Naive thymus-derived CD4-positive, alpha-beta T cell (primary cell): ENCODE measurements at regions not wholly inside any gene's neighbourhood (a gene's known extent, or its start where the extent isn't known, plus 50 kb on each side); places are given as distances from the start of the nearest gene placed in this dataset.
A peak's percentile ranks its signal among the peaks of the same experiment; 100 is the strongest.
"Not testable (repeated sequence)": the region's sequence is repeated elsewhere in the genome, so short reads cannot be mapped to it uniquely, and the experiment has no call there.

Experiments
- ATAC-seq: fragments of 150-1000 bp; cut with Tn5 transposase; 2 replicates; pipeline ENCODE4 v1.10.0; 2021; ENCODE audit warnings: mild to moderate bottlenecking, moderate library complexity
- CTCF ChIA-PET: fragments of 350-600 bp; sonication (Branson Sonifier 250); formaldehyde crosslinking; loops from one replicate; lab custom pipeline; 2021; ENCODE audit warnings: antibody characterized with exemption; lab: Charles Lee
- POLR2A ChIA-PET: fragments of 350-600 bp; sonication (Branson Sonifier 250); formaldehyde crosslinking; loops from one replicate; lab custom pipeline; 2021; ENCODE audit warnings: antibody characterized with exemption, inconsistent platforms; lab: Charles Lee
- DNase-seq, 9 donors: peaks; one replicate each; pipeline versions ENCODE4 v3.0.0 to v3.0.0-alpha.2; 2020 to 2022; ENCODE audit warnings: mixed read lengths in 1 of 9
- H3K27ac ChIP-seq: one replicate; pipeline ENCODE4 v1.7.0; 2013; ENCODE audit warnings: mild to moderate bottlenecking, low read depth, low read length, moderate library complexity
- H3K27me3 ChIP-seq, 2 donors: one replicate each; pipeline ENCODE4 v1.7.0; 2013; ENCODE audit warnings: low read length in 2 of 2, mild to moderate bottlenecking in 2 of 2, moderate library complexity in 2 of 2; ENCODE audit not compliant: control insufficient read depth in 2 of 2, insufficient read depth in 2 of 2
- H3K36me3 ChIP-seq, 3 experiments: 1 replicate in 2 of 3; 2 replicates in 1 of 3; pipeline ENCODE4 v1.7.0; 2013; ENCODE audit warnings: low read length in 3 of 3, mild to moderate bottlenecking in 3 of 3, moderate library complexity in 1 of 3; ENCODE audit not compliant: insufficient read depth in 3 of 3, control insufficient read depth in 2 of 3
- H3K4me1 ChIP-seq, 2 donors: one replicate each; pipeline ENCODE4 v1.7.0; 2013; ENCODE audit warnings: low read length in 2 of 2, mild to moderate bottlenecking in 2 of 2, moderate library complexity in 1 of 2; ENCODE audit not compliant: control insufficient read depth in 2 of 2, insufficient read depth in 2 of 2
- H3K4me3 ChIP-seq: 2 replicates; pipeline ENCODE4 v1.7.0; 2013; ENCODE audit warnings: mild to moderate bottlenecking, low read length
- H3K9me3 ChIP-seq, 3 experiments: 1 replicate in 2 of 3; 2 replicates in 1 of 3; pipeline ENCODE4 v1.7.0; 2013; ENCODE audit warnings: low read length in 3 of 3; ENCODE audit not compliant: control insufficient read depth in 2 of 3
- H3K27ac Mint-ChIP-seq, 9 donors: one replicate each; pipeline ENCODE4 v1.8.0; 2020 to 2022; ENCODE audit warnings: mixed read lengths in 9 of 9, mild to moderate bottlenecking in 8 of 9, moderate library complexity in 5 of 9, inconsistent platforms in 2 of 9
- H3K27me3 Mint-ChIP-seq, 5 donors: one replicate each; pipeline ENCODE4 v1.8.0; 2021 to 2022; ENCODE audit warnings: mixed read lengths in 5 of 5, mild to moderate bottlenecking in 1 of 5
- H3K36me3 Mint-ChIP-seq, 5 donors: one replicate each; pipeline ENCODE4 v1.8.0; 2020 to 2022; ENCODE audit warnings: mixed read lengths in 5 of 5, mild to moderate bottlenecking in 3 of 5, inconsistent platforms in 1 of 5
- H3K4me1 Mint-ChIP-seq, 7 donors: one replicate each; pipeline ENCODE4 v1.8.0; 2020 to 2022; ENCODE audit warnings: mixed read lengths in 7 of 7, mild to moderate bottlenecking in 3 of 7, inconsistent platforms in 1 of 7
- H3K4me3 Mint-ChIP-seq, 10 donors: one replicate each; pipeline ENCODE4 v1.8.0; 2020 to 2022; ENCODE audit warnings: mild to moderate bottlenecking in 10 of 10, mixed read lengths in 10 of 10, moderate library complexity in 6 of 10, inconsistent platforms in 2 of 10
- H3K9me3 Mint-ChIP-seq, 11 donors: one replicate each; pipeline ENCODE4 v1.8.0; 2020 to 2022; ENCODE audit warnings: mixed read lengths in 11 of 11, mild to moderate bottlenecking in 4 of 11, inconsistent platforms in 1 of 11, moderate library complexity in 1 of 11
- intact Hi-C, 2 donors: fragments of 100-400 bp; cut with micrococcal nuclease; formaldehyde crosslinking; loops; one replicate each; pipeline ENCODE4 v1.15.1; 2023

- H3K27ac Mint-ChIP-seq, H3K9me3 Mint-ChIP-seq, POLR2A ChIA-PET: not testable (repeated sequence)
Measured at GRCh38 chr21:10457765-10458164, 63.6 kb upstream of the TPTE start.

GRCh38 chr21:10460957-10461356 is 60.4 kb upstream of the TPTE start:
- intact Hi-C loops, POLR2A ChIA-PET, ATAC-seq, H3K27me3 ChIP-seq, CTCF ChIA-PET, H3K27me3 Mint-ChIP-seq, H3K4me3 Mint-ChIP-seq, H3K4me1 ChIP-seq, H3K4me3 ChIP-seq, H3K4me1 Mint-ChIP-seq, H3K9me3 Mint-ChIP-seq, H3K36me3 Mint-ChIP-seq, H3K27ac ChIP-seq, H3K36me3 ChIP-seq, H3K27ac Mint-ChIP-seq, DNase-seq: not testable (repeated sequence)
- H3K9me3 ChIP-seq: peaks cover 0 to 19% (median 0%) of the 10 kb centered on the region in 3 experiments

More at GRCh38 chr21:10457765-10458164, 63.6 kb upstream of the TPTE start:
- H3K27ac ChIP-seq, H3K36me3 ChIP-seq, H3K27me3 Mint-ChIP-seq, H3K4me3 ChIP-seq, H3K36me3 Mint-ChIP-seq, ATAC-seq, DNase-seq, H3K27me3 ChIP-seq, CTCF ChIA-PET, intact Hi-C loops, H3K4me1 Mint-ChIP-seq, H3K4me3 Mint-ChIP-seq, H3K4me1 ChIP-seq: not testable (repeated sequence)
- H3K9me3 ChIP-seq: peaks cover 0 to 13% (median 0%) of the 10 kb centered on the region in 3 experiments

GRCh38 chr21:10461445-10461844 is 59.9 kb upstream of the TPTE start:
- H3K4me1 ChIP-seq, H3K4me3 Mint-ChIP-seq, H3K4me1 Mint-ChIP-seq, H3K36me3 Mint-ChIP-seq, H3K27me3 Mint-ChIP-seq, H3K27ac ChIP-seq, ATAC-seq, intact Hi-C loops, H3K9me3 Mint-ChIP-seq, H3K27ac Mint-ChIP-seq, H3K27me3 ChIP-seq, POLR2A ChIA-PET, H3K4me3 ChIP-seq, DNase-seq, CTCF ChIA-PET, H3K36me3 ChIP-seq: not testable (repeated sequence)
- H3K9me3 ChIP-seq: peaks cover 0 to 19% (median 0%) of the 10 kb centered on the region in 3 experiments

GRCh38 chr21:10463156-10463555 is 58.2 kb upstream of the TPTE start:
- Histone ChIP-seq H3K4me1 (no peaks in the 10 kb centered on the region), H3K4me3 (no peak overlapping the region), H3K27me3 (no peaks in the 10 kb centered on the region), H3K9me3 (peaks cover 0 to 15% (median 0%) of the 10 kb centered on the region in 3 experiments), H3K27ac (no peak overlapping the region), H3K36me3 (no peaks in the 10 kb centered on the region)
- no peak for ATAC-seq
- H3K27me3 Mint-ChIP-seq: no peaks in the 10 kb centered on the region
- no peaks in the 10 kb centered on the region for H3K4me1 Mint-ChIP-seq
- H3K9me3 Mint-ChIP-seq: no peaks in the 10 kb centered on the region
- H3K4me3 Mint-ChIP-seq: no peak overlapping the region
- H3K36me3 Mint-ChIP-seq: no peaks in the 10 kb centered on the region
- POLR2A ChIA-PET: no interaction called here
- no peak for DNase-seq
- no peak overlapping the region for H3K27ac Mint-ChIP-seq
- intact Hi-C loops: no loop called here
- CTCF ChIA-PET: no interaction called here

- Mint-ChIP-seq H3K4me3 (no peak overlapping the region), H3K27me3 (no peaks in the 10 kb centered on the region), H3K9me3 (no peaks in the 10 kb centered on the region), H3K27ac (no peak overlapping the region), H3K36me3 (no peaks in the 10 kb centered on the region), H3K4me1 (no peaks in the 10 kb centered on the region)
- intact Hi-C loops: no loop called here
- Histone ChIP-seq H3K4me1 (no peaks in the 10 kb centered on the region), H3K4me3 (no peak overlapping the region), H3K27me3 (no peaks in the 10 kb centered on the region), H3K36me3 (no peaks in the 10 kb centered on the region), H3K9me3 (peaks cover 0 to 15% (median 0%) of the 10 kb centered on the region in 3 experiments), H3K27ac (no peak overlapping the region)
- ATAC-seq (peak; percentile 20), DNase-seq (no peak)
- CTCF ChIA-PET: no interaction called here
- POLR2A ChIA-PET: no interaction called here
Measured at GRCh38 chr21:10464975-10465374, 56.4 kb upstream of the TPTE start.

GRCh38 chr21:10465524-10466110 is 55.8 kb upstream of the TPTE start:
- H3K4me3 Mint-ChIP-seq, H3K27me3 ChIP-seq, intact Hi-C loops, H3K27ac Mint-ChIP-seq, H3K36me3 ChIP-seq, H3K4me1 Mint-ChIP-seq, H3K4me3 ChIP-seq, H3K27me3 Mint-ChIP-seq, CTCF ChIA-PET, H3K36me3 Mint-ChIP-seq, DNase-seq, H3K9me3 ChIP-seq, H3K9me3 Mint-ChIP-seq, H3K4me1 ChIP-seq, POLR2A ChIA-PET, H3K27ac ChIP-seq: not testable (repeated sequence)
- peak; percentile 30 for ATAC-seq

GRCh38 chr21:10466200-10466599 is 55.2 kb upstream of the TPTE start:
- H3K27me3 ChIP-seq: no peaks in the 10 kb centered on the region
- CTCF ChIA-PET: no interaction called here
- no peaks in the 10 kb centered on the region for H3K36me3 Mint-ChIP-seq

More at GRCh38 chr21:10466200-10466599, 55.2 kb upstream of the TPTE start:
- Histone ChIP-seq H3K9me3 (peaks cover 0 to 6% (median 0%) of the 10 kb centered on the region in 3 experiments), H3K4me1 (no peaks in the 10 kb centered on the region), H3K36me3 (no peaks in the 10 kb centered on the region), H3K27ac (no peak overlapping the region), H3K4me3 (no peak overlapping the region)
- H3K27me3 Mint-ChIP-seq: no peaks in the 10 kb centered on the region
- intact Hi-C loops: no loop called here
- H3K9me3 Mint-ChIP-seq: no peaks in the 10 kb centered on the region
- POLR2A ChIA-PET: no interaction called here
- H3K4me1 Mint-ChIP-seq: no peaks in the 10 kb centered on the region
- ATAC-seq: no peak
- no peak for DNase-seq
- no peak overlapping the region for H3K4me3 Mint-ChIP-seq
- no peak overlapping the region for H3K27ac Mint-ChIP-seq
